PFSK-1 (cell line): ENCODE measurements at regions not wholly inside any gene's neighbourhood (a gene's known extent, or its start where the extent isn't known, plus 50 kb on each side); places are given as distances from the start of the nearest gene placed in this dataset.

Source experiments
- POLR2AphosphoS5 ChIP-seq: IDR thresholded peaks from 2 replicates; pipeline ENCODE4 v1.6.1; 2012; ENCODE audit warnings: low read depth, mild to moderate bottlenecking, control low read depth, low read length, moderate library complexity
- REST ChIP-seq, 2 experiments: IDR thresholded peaks; 2 replicates each; pipeline versions ENCODE4 v1.6.1 to v1.8.0; 2011 to 2012; ENCODE audit warnings: low read depth in 2 of 2, low read length in 2 of 2, control low read depth in 1 of 2, inconsistent platforms in 1 of 2, mild to moderate bottlenecking in 1 of 2, moderate library complexity in 1 of 2; ENCODE audit not compliant: insufficient read depth in 1 of 2
- SIN3A ChIP-seq: IDR thresholded peaks from 2 replicates; pipeline ENCODE4 v1.6.1; 2012; ENCODE audit warnings: mild to moderate bottlenecking, low read length, moderate library complexity, borderline replicate concordance; ENCODE audit not compliant: insufficient read depth
- TAF1 ChIP-seq: IDR thresholded peaks from 2 replicates; pipeline ENCODE4 v1.6.1; 2012; ENCODE audit warnings: low read length, control low read depth, borderline replicate concordance; ENCODE audit not compliant: insufficient read depth

DNA sequence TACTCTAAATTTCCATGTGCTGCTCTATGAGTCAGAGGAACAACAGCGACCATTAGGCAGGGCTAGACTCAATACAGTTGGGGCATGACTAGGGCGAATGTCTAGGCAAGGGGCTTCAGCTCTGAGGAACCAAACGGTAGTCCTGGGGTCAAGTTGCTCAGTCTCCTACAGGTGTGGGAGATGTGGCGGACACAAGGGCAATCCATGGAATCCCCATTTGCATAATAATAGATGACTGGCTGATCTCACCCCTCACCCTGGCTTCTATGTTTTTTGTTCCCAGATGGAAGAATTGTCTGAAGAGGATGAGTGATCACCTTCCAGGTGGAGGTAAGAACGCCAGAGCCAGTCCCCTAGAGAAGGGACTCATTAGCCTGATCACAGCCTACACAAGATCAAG lies 1048.2 kb upstream of the MIR17HG start:
- no peak for TF ChIP-seq REST (IDR thresholded peaks at IDR 0.05; ENCODE audit: insufficient read depth in 1 of 2, low read depth in 2 of 2, low read length in 2 of 2)
- TF ChIP-seq TAF1: no peak
- TF ChIP-seq POLR2AphosphoS5: no peak
- TF ChIP-seq SIN3A: no peak
